ENCODE measurements at regions not wholly inside any gene's neighbourhood (a gene's known extent, or its start where the extent isn't known, plus 50 kb on each side); places are given as distances from the start of the nearest gene placed in this dataset.

- Histone ChIP-seq H3K4me3 (no peak overlapping the region), H3K36me3 (no peaks in the 10 kb centered on the region), H3K27ac (no peak overlapping the region), H3K9me3 (no peaks in the 10 kb centered on the region), H3K27me3 (no peaks in the 10 kb centered on the region), H3K9ac (ENCODE audit: low read depth in 2 of 2, low read length in 2 of 2) (no peak overlapping the region), H3K4me1 (no peaks in the 10 kb centered on the region)
- DNase-seq, result no peak
- TF ChIP-seq, protein P1, sequence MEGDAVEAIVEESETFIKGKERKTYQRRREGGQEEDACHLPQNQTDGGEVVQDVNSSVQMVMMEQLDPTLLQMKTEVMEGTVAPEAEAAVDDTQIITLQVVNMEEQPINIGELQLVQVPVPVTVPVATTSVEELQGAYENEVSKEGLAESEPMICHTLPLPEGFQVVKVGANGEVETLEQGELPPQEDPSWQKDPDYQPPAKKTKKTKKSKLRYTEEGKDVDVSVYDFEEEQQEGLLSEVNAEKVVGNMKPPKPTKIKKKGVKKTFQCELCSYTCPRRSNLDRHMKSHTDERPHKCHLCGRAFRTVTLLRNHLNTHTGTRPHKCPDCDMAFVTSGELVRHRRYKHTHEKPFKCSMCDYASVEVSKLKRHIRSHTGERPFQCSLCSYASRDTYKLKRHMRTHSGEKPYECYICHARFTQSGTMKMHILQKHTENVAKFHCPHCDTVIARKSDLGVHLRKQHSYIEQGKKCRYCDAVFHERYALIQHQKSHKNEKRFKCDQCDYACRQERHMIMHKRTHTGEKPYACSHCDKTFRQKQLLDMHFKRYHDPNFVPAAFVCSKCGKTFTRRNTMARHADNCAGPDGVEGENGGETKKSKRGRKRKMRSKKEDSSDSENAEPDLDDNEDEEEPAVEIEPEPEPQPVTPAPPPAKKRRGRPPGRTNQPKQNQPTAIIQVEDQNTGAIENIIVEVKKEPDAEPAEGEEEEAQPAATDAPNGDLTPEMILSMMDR (IDR thresholded peaks at IDR 0.05), result no peak
- intact Hi-C loops (cut with DNase I), result no loop called here
Measured at GRCh38 chr20:57872816-57873409, 163.1 kb upstream of the PMEPA1 start.

- no peak for DNase-seq
- no peaks in the 10 kb centered on the region for H3K9me3 ChIP-seq
- H3K4me3 ChIP-seq, result no peak overlapping the region
- no peak overlapping the region for H3K27ac ChIP-seq
- intact Hi-C loops (cut with DNase I), result no loop called here
- TF ChIP-seq, protein P1 (IDR thresholded peaks at IDR 0.05), result no peak
- no peak overlapping the region for H3K9ac ChIP-seq (ENCODE audit: low read depth in 2 of 2, low read length in 2 of 2)
- no peaks in the 10 kb centered on the region for H3K27me3 ChIP-seq
- H3K4me1 ChIP-seq, result no peaks in the 10 kb centered on the region
- no peaks in the 10 kb centered on the region for H3K36me3 ChIP-seq
Measured at GRCh38 chr20:57871237-57871632, 161.4 kb upstream of the PMEPA1 start.

GRCh38 chr20:57870597-57871236, 160.9 kb upstream of the PMEPA1 start:
- Histone ChIP-seq H3K4me3 (no peak overlapping the region), H3K4me1 (no peaks in the 10 kb centered on the region), H3K36me3 (no peaks in the 10 kb centered on the region), H3K27me3 (no peaks in the 10 kb centered on the region), H3K9me3 (no peaks in the 10 kb centered on the region), H3K9ac (ENCODE audit: low read depth in 2 of 2, low read length in 2 of 2) (no peak overlapping the region), H3K27ac (no peak overlapping the region)
- DNase-seq, result no peak
- intact Hi-C loops (cut with DNase I), result no loop called here
- TF ChIP-seq, protein P1 (IDR thresholded peaks at IDR 0.05), result no peak

DNA sequence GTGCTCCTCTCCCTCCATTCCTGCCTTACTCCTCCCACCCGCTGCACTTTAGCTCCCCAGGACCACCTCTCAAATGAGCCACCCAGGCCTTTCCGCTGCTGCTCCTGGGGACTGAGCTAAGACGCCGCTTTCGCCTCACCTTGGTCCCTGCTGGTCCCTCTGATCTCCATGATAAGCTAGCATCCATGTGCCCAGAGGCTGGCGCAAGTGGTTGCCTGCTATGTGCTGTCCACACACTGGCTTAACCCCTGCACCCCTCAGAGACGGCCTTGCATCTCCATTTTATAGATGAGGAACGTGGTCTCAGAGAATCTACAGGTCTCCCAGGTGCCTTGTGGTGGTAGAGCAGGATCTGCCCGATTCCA, 160.1 kb upstream of the PMEPA1 start:
- TF ChIP-seq, protein P1 (IDR thresholded peaks at IDR 0.05), result no peak
- Histone ChIP-seq H3K36me3 (no peaks in the 10 kb centered on the region), H3K9ac (ENCODE audit: low read depth in 2 of 2, low read length in 2 of 2) (no peak overlapping the region), H3K27ac (no peak overlapping the region), H3K4me1 (no peaks in the 10 kb centered on the region), H3K27me3 (no peaks in the 10 kb centered on the region), H3K9me3 (no peaks in the 10 kb centered on the region), H3K4me3 (no peak overlapping the region)
- DNase-seq, result no peak
- intact Hi-C loops (cut with DNase I), result no loop called here

- Histone ChIP-seq H3K4me1 (no peaks in the 10 kb centered on the region), H3K9ac (ENCODE audit: low read depth in 2 of 2, low read length in 2 of 2) (no peak overlapping the region), H3K9me3 (no peaks in the 10 kb centered on the region), H3K27me3 (no peaks in the 10 kb centered on the region), H3K36me3 (no peaks in the 10 kb centered on the region), H3K27ac (no peak overlapping the region), H3K4me3 (no peak overlapping the region)
- intact Hi-C loops (cut with DNase I), result no loop called here
- DNase-seq, result no peak
- TF ChIP-seq, protein P1 (IDR thresholded peaks at IDR 0.05), result no peak
Measured at GRCh38 chr20:57869291-57869950, 159.6 kb upstream of the PMEPA1 start.
